ENCODE measurements at regions not wholly inside any gene's neighbourhood (a gene's known extent, or its start where the extent isn't known, plus 50 kb on each side); places are given as distances from the start of the nearest gene placed in this dataset.

GRCh38 chr1:187074445-187075048, 245.8 kb downstream of the PLA2G4A start:
- 77 to 79% methylated on average over 10 of the region's 10 CpGs for WGBS, 2 donors
- no peak overlapping the region for H3K27ac ChIP-seq
- no peaks in the 10 kb centered on the region for H3K36me3 ChIP-seq (replicated peaks in 1 of 2; ENCODE audit: insufficient read depth in 1 of 2, low read depth in 2 of 2)
- no peaks in the 10 kb centered on the region for H3K9me3 ChIP-seq
- no peak for TF ChIP-seq POLR2A (IDR thresholded peaks at IDR 0.05)
- TF ChIP-seq CTCF (IDR thresholded peaks at IDR 0.05): no peak
- no peak overlapping the region for H3K4me3 ChIP-seq
- DNase-seq (no peak), ATAC-seq (no peak)
- H3K4me1 ChIP-seq: no peaks in the 10 kb centered on the region
- intact Hi-C loops (cut with DNase I): no loop called here
- no peaks in the 10 kb centered on the region for H3K27me3 ChIP-seq

DNA sequence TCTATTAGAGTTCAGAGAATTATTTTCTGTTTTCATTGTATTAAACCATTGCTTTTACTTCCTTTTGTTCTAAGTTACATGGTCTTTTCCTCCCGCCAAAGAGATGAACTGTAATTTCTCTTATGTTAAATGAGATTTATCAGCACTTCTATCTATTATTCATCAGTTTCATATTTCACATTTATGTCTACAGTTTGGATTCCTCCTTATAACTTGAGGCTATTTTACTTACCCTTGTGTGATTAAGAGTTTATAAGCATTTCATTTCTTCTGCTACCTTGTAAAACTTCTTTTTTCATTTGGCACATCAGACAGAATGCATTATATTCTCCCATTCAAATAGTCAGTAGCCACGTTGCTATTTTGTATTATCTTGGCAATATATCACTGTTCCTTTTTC, 248.2 kb downstream of the PLA2G4A start:
- intact Hi-C loops (cut with DNase I): no loop called here
- Histone ChIP-seq H3K9me3 (no peaks in the 10 kb centered on the region), H3K27me3 (no peaks in the 10 kb centered on the region), H3K4me1 (no peaks in the 10 kb centered on the region), H3K4me3 (no peak overlapping the region), H3K27ac (no peak overlapping the region), H3K36me3 (replicated peaks in 1 of 2; ENCODE audit: insufficient read depth in 1 of 2, low read depth in 2 of 2) (no peaks in the 10 kb centered on the region)
- no peak for DNase-seq
- no peak for ATAC-seq
- TF ChIP-seq CTCF (IDR thresholded peaks at IDR 0.05) (no peak), POLR2A (IDR thresholded peaks at IDR 0.05) (no peak)
- 57 to 72% methylated on average over 2 of the region's 2 CpGs for WGBS, 2 donors

DNA sequence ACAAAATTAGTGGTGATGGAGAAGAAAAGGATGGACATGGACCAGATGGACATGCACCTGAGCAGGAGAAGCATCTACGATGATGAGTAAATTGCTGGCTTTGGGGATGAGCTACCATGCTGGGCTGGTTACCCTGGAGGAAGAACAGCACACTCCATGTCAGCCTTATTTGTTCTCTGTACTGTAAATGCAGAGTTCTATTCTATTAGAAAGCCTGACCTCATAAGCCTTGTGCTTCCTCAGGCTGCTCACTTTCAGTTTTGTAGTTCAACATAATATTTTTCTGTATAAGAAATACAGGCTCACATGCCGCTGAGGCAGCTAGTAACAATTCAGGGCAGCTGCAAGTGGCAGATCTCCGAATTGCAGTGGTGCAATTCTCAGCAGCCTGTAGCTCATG, 249.6 kb downstream of the PLA2G4A start:
- Histone ChIP-seq H3K36me3 (replicated peaks in 1 of 2; ENCODE audit: insufficient read depth in 1 of 2, low read depth in 2 of 2) (no peaks in the 10 kb centered on the region), H3K9me3 (no peaks in the 10 kb centered on the region), H3K4me3 (no peak overlapping the region), H3K27ac (no peak overlapping the region), H3K27me3 (no peaks in the 10 kb centered on the region), H3K4me1 (no peaks in the 10 kb centered on the region)
- intact Hi-C loops (cut with DNase I): no loop called here
- ATAC-seq: no peak
- TF ChIP-seq POLR2A (IDR thresholded peaks at IDR 0.05) (no peak), CTCF (IDR thresholded peaks at IDR 0.05) (no peak)
- no peak for DNase-seq
- WGBS, 2 donors: 69 to 71% methylated on average over 3 of the region's 3 CpGs

DNA sequence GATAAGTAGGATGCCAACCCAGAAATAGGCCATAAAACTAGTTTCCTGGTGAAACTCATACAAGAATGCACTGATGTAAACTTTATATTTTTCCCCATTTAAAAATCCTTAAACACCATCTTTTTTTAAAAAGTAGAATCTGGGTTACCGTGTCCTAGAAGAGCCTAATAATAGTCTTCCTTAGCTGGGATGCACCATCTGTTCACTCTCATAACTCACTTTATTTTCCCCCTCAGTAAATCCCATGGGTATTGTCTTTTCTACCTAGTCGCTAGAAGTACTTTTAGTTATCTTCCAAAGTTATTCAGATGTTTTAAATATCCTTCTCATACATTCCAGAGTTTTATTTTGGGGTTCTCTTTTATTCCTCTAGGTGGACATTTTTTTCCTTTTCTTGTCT, 250.2 kb downstream of the PLA2G4A start:
- no peak for DNase-seq
- Histone ChIP-seq H3K4me1 (no peaks in the 10 kb centered on the region), H3K27ac (no peak overlapping the region), H3K9me3 (no peaks in the 10 kb centered on the region), H3K27me3 (no peaks in the 10 kb centered on the region), H3K36me3 (replicated peaks in 1 of 2; ENCODE audit: insufficient read depth in 1 of 2, low read depth in 2 of 2) (no peaks in the 10 kb centered on the region), H3K4me3 (no peak overlapping the region)
- TF ChIP-seq POLR2A (IDR thresholded peaks at IDR 0.05): no peak
- no peak for TF ChIP-seq CTCF (IDR thresholded peaks at IDR 0.05)
- ATAC-seq: no peak
- intact Hi-C loops (cut with DNase I): no loop called here
- 65 to 66% methylated on average over 2 of the region's 2 CpGs for WGBS, 2 donors

GRCh38 chr1:187079330-187079729, 250.6 kb downstream of the PLA2G4A start:
- Histone ChIP-seq H3K27ac (no peak overlapping the region), H3K4me3 (no peak overlapping the region), H3K36me3 (replicated peaks in 1 of 2; ENCODE audit: insufficient read depth in 1 of 2, low read depth in 2 of 2) (no peaks in the 10 kb centered on the region), H3K9me3 (no peaks in the 10 kb centered on the region), H3K4me1 (no peaks in the 10 kb centered on the region), H3K27me3 (no peaks in the 10 kb centered on the region)
- TF ChIP-seq POLR2A (IDR thresholded peaks at IDR 0.05) (no peak), CTCF (IDR thresholded peaks at IDR 0.05) (no peak)
- intact Hi-C loops (cut with DNase I): no loop called here
- DNase-seq (no peak), ATAC-seq (no peak)
- WGBS, 2 donors: 69 to 75% methylated on average over 6 of the region's 6 CpGs

All from body of pancreas (tissue), 4 donors.